PC-3 (cell line): ENCODE measurements at regions not wholly inside any gene's neighbourhood (a gene's known extent, or its start where the extent isn't known, plus 50 kb on each side); places are given as distances from the start of the nearest gene placed in this dataset.

Source experiments
- ATAC-seq: fragments of 200-7000 bp; cut with Tn5 transposase; 2 replicates; pipeline ENCODE4 v1.9.1; 2020; ENCODE audit warnings: mild to moderate bottlenecking, moderate library complexity
- BruUV-seq: library from RNA; stranded (reverse); fragments of 400-500 nt; replicated peaks from 2 replicates; lab custom pipeline; 2021; lab: Mats Ljungman, UMichigan
- CTCF ChIA-PET: fragments of 300-600 bp; sonication (Branson Sonifier 250); formaldehyde crosslinking; loops from one replicate; lab custom pipeline; 2022; ENCODE audit warnings: antibody characterized with exemption; lab: Charles Lee
- POLR2A ChIA-PET: fragments of 300-600 bp; sonication (Branson Sonifier 250); formaldehyde crosslinking; loops from one replicate; lab custom pipeline; 2022; ENCODE audit warnings: antibody characterized with exemption; ENCODE audit not compliant: unreplicated experiment; lab: Charles Lee
- DNase-seq: peaks from one replicate; pipeline ENCODE4 v3.0.0-alpha.2; 2015
- H2AFZ ChIP-seq: fragments of 300-600 bp; sonication (generic); 2 replicates; pipeline ENCODE4 v1.6.0; 2016; ENCODE audit warnings: antibody characterized with exemption, low read length
- H3F3A ChIP-seq: fragments of 300-600 bp; sonication (generic); one replicate; pipeline ENCODE4 v1.6.0; 2017; ENCODE audit warnings: antibody characterized with exemption, low read length, control low read depth, mild to moderate bottlenecking; ENCODE audit not compliant: unreplicated experiment
- H3K27ac ChIP-seq: fragments of 300-600 bp; sonication (generic); 2 replicates; pipeline ENCODE4 v1.5.1; 2016; ENCODE audit warnings: mild to moderate bottlenecking, low read length
- H3K27me3 ChIP-seq: fragments of 300-600 bp; sonication (generic); 2 replicates; pipeline ENCODE4 v1.6.1; 2016; ENCODE audit warnings: low read length, mixed read lengths
- H3K36me3 ChIP-seq: fragments of 300-600 bp; sonication (generic); 2 replicates; pipeline ENCODE4 v1.6.1; 2016; ENCODE audit warnings: low read depth, mixed run types, low read length, mixed read lengths
- H3K4me1 ChIP-seq: fragments of 300-600 bp; sonication (generic); 2 replicates; pipeline ENCODE4 v1.5.1; 2016; ENCODE audit warnings: low read length; ENCODE audit not compliant: insufficient read depth
- H3K4me2 ChIP-seq: fragments of 300-600 bp; sonication (generic); 2 replicates; pipeline ENCODE4 v1.6.0; 2016; ENCODE audit warnings: low read length
- H3K4me3 ChIP-seq: fragments of 300-600 bp; sonication (generic); 2 replicates; pipeline ENCODE4 v1.5.1; 2016; ENCODE audit warnings: mild to moderate bottlenecking, low read length, mixed read lengths
- H3K79me2 ChIP-seq: fragments of 300-600 bp; sonication (generic); 2 replicates; pipeline ENCODE4 v1.6.1; 2017; ENCODE audit warnings: low read length, mixed read lengths
- H3K9ac ChIP-seq: fragments of 300-600 bp; sonication (generic); 2 replicates; pipeline ENCODE4 v1.6.0; 2016; ENCODE audit warnings: mild to moderate bottlenecking, low read length
- H3K9me2 ChIP-seq: fragments of 300-600 bp; sonication (generic); replicated peaks from 2 replicates; pipeline ENCODE4 v1.6.1; 2016; ENCODE audit warnings: mixed run types, low read length, mixed read lengths
- H3K9me3 ChIP-seq: fragments of 300-600 bp; sonication (generic); 2 replicates; pipeline ENCODE4 v1.6.1; 2016; ENCODE audit warnings: low read length, mixed read lengths
- H4K20me1 ChIP-seq: fragments of 300-600 bp; sonication (generic); 2 replicates; pipeline ENCODE4 v1.6.1; 2016; ENCODE audit warnings: low read length, mixed read lengths
- EZH2 ChIP-seq: fragments of 300-600 bp; sonication (generic); IDR thresholded peaks from one replicate; pipeline ENCODE4 v1.6.1; 2017; ENCODE audit warnings: antibody characterized with exemption, mild to moderate bottlenecking, low read length; ENCODE audit not compliant: unreplicated experiment
- EZH2phosphoT487 ChIP-seq: fragments of 300-600 bp; sonication (generic); IDR thresholded peaks from 2 replicates; pipeline ENCODE4 v1.6.1; 2018; ENCODE audit warnings: mild to moderate bottlenecking, antibody characterized with exemption, low read length, borderline replicate concordance
- intact Hi-C: fragments of 100-400 bp; cut with micrococcal nuclease; formaldehyde crosslinking; loops from 2 replicates; pipeline ENCODE4 v1.9.0; 2023
- TF ChIP-seq, protein P1 (sequence below): fragments of 300-600 bp; sonication (generic); conservative IDR thresholded peaks from 2 replicates; pipeline ENCODE4 v1.5.1; 2017; ENCODE audit warnings: antibody characterized with exemption, low read depth, mild to moderate bottlenecking, low read length

GRCh38 chr16:49956915-49957314, 68.1 kb upstream of the CNEP1R1 start:
- Histone ChIP-seq H3K4me2 (no peak overlapping the region), H3K79me2 (no peaks in the 10 kb centered on the region), H3K4me1 (no peaks in the 10 kb centered on the region), H3K27me3 (peaks cover 12% of the 10 kb centered on the region), H3K9me2 (no peaks in the 10 kb centered on the region), H3K9ac (no peak overlapping the region), H3K4me3 (no peak overlapping the region), H3K36me3 (no peaks in the 10 kb centered on the region), H3K27ac (no peak overlapping the region), H4K20me1 (no peaks in the 10 kb centered on the region), H2AFZ (no peak overlapping the region), H3K9me3 (no peaks in the 10 kb centered on the region), H3F3A (no peaks in the 10 kb centered on the region)
- intact Hi-C loops = no loop called here
- ChIA-PET CTCF (no interaction called here), POLR2A (no interaction called here)
- no TSS peak for BruUV-seq
- no peak for ATAC-seq
- TF ChIP-seq, protein P1, sequence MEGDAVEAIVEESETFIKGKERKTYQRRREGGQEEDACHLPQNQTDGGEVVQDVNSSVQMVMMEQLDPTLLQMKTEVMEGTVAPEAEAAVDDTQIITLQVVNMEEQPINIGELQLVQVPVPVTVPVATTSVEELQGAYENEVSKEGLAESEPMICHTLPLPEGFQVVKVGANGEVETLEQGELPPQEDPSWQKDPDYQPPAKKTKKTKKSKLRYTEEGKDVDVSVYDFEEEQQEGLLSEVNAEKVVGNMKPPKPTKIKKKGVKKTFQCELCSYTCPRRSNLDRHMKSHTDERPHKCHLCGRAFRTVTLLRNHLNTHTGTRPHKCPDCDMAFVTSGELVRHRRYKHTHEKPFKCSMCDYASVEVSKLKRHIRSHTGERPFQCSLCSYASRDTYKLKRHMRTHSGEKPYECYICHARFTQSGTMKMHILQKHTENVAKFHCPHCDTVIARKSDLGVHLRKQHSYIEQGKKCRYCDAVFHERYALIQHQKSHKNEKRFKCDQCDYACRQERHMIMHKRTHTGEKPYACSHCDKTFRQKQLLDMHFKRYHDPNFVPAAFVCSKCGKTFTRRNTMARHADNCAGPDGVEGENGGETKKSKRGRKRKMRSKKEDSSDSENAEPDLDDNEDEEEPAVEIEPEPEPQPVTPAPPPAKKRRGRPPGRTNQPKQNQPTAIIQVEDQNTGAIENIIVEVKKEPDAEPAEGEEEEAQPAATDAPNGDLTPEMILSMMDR = no peak
- TF ChIP-seq EZH2 (no peak), EZH2phosphoT487 (no peak)
- no peak for DNase-seq

GRCh38 chr16:49958448-49958847, 66.6 kb upstream of the CNEP1R1 start:
- intact Hi-C loops = no loop called here
- Histone ChIP-seq H4K20me1 (no peaks in the 10 kb centered on the region), H3K36me3 (no peaks in the 10 kb centered on the region), H3K79me2 (no peaks in the 10 kb centered on the region), H3K9me3 (no peaks in the 10 kb centered on the region), H3K4me3 (no peak overlapping the region), H3K9ac (no peak overlapping the region), H3F3A (no peaks in the 10 kb centered on the region), H3K4me2 (no peak overlapping the region), H3K27ac (no peak overlapping the region), H3K27me3 (peaks cover 21% of the 10 kb centered on the region), H2AFZ (no peak overlapping the region), H3K9me2 (no peaks in the 10 kb centered on the region), H3K4me1 (no peaks in the 10 kb centered on the region)
- DNase-seq (no peak), ATAC-seq (no peak)
- BruUV-seq = no TSS peak
- ChIA-PET POLR2A (no interaction called here), CTCF (no interaction called here)
- TF ChIP-seq EZH2 (no peak), EZH2phosphoT487 (no peak)
- TF ChIP-seq, protein P1 = no peak

GRCh38 chr16:49959552-49960277, 65.3 kb upstream of the CNEP1R1 start:
- ChIA-PET CTCF (no interaction called here), POLR2A (no interaction called here)
- Histone ChIP-seq H3K4me1 (no peaks in the 10 kb centered on the region), H2AFZ (no peak overlapping the region), H3K9me2 (no peaks in the 10 kb centered on the region), H3K9ac (no peak overlapping the region), H4K20me1 (no peaks in the 10 kb centered on the region), H3K4me3 (no peak overlapping the region), H3K79me2 (no peaks in the 10 kb centered on the region), H3F3A (no peaks in the 10 kb centered on the region), H3K4me2 (no peak overlapping the region), H3K9me3 (no peaks in the 10 kb centered on the region), H3K27ac (no peak overlapping the region), H3K27me3 (peaks cover 30% of the 10 kb centered on the region), H3K36me3 (no peaks in the 10 kb centered on the region)
- no peak for DNase-seq
- no TSS peak for BruUV-seq
- TF ChIP-seq, protein P1 = no peak
- TF ChIP-seq EZH2phosphoT487 = no peak
- TF ChIP-seq EZH2 = no peak
- ATAC-seq = no peak
- intact Hi-C loops = no loop called here
